ENCODE measurements at regions not wholly inside any gene's neighbourhood (a gene's known extent, or its start where the extent isn't known, plus 50 kb on each side); places are given as distances from the start of the nearest gene placed in this dataset.

- no peak for DNase-seq
Measured at GRCh38 chr18:51400721-51401120, 203.2 kb upstream of the MEX3C start.

DNA sequence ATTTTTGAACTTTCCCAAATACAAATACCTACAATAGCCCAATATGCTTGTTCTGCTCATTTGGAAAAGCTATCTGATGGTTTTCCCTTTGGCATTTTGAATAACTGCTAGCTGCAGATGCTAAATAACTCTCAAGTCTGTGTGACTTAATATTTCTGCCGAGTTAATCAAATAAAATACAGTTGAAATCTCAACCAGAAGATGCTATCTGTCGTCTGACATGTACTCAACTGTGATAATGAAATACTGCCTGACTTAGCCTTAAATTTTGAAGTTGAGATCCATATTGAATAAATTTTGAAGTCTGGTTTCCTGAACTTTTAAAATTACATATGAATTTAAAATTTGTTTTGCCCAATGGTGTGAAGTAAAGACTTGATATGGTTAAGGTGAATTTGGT, 204.4 kb upstream of the MEX3C start:
- DNase-seq = no peak

DNA sequence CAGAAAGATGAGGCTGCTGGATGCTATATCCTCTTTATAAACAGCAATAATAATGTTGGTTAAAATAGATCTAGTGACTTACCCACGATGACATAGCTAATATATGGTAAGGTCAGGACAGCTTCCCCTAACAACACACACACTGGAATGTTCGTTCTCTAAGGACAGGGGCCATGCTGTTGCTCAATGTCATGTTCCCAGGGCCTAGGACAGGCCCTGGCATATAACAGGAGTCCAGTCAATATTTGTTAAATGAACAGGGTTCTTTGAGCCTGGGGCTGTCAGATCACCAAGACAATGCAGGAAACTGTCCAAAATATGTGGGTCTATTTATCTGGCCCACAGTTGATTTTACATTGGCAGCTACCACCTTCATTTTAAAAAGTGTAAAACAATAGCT, 207.1 kb upstream of the MEX3C start:
- no peak for DNase-seq

- no peak for DNase-seq
Measured at GRCh38 chr18:51405683-51406477, 208.4 kb upstream of the MEX3C start.

DNA sequence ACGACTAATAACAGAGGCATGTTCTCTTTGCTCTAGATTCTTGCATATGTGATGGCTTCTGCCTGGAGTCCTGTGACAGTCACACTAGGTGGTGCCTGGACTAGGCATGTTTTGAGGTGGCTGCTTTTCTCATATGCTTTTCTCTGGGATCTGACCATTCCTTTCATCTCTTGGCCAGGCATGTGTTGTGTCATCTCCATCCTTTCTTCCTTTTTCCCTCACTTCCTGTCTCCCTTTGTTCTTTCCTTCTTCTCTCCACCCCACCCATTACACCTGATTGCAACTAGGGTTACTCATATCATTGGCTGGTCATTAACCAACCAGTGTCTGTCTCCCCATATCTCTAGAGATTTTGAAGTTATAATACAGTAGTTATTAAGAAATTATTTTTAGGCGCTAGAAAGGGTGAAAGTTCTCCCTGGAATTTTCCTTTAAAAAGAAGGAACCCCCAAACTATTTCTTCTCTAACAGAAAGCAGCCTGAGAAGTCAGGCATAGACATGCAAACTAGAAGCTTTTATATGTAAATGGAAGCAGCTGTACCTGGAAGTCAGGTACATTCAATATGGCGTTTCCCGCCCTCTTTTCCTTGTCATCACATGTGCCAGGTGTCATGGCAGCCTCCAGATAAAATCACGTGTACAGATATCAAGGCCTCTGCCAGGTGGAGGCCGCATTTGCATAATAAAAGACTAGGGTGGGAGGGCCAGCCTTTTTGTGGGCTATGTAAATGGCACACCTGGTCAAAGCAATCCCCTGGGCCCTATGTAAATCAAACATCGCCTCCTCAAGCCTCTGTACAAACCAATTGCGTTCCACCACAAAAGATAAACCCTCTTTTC, 220.4 kb upstream of the MEX3C start:
- no peak for DNase-seq

DNA sequence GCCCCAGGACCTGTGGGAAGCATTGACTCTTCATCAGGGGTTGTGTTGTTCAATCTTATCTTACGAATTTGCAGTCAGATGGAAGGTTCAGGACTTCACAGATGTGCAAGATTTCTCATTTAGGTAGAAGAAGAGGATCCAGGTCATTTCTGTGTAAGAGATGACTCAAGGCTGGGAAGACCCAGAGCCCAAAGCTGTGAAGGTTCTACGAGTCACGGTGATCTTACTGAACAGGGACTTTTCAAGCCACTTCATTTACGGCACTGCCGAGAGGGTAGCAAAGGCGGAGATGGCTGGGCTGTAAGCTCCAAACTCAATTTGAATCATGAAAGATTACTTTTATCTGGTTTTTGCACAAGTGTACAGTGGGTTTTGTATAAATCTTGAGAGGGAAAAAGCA, 228.0 kb upstream of the MEX3C start:
- no peak for DNase-seq

GRCh38 chr18:51425889-51426288, 228.4 kb upstream of the MEX3C start:
- no peak for DNase-seq

GRCh38 chr18:51426996-51427395, 229.5 kb upstream of the MEX3C start:
- DNase-seq = no peak

DNA sequence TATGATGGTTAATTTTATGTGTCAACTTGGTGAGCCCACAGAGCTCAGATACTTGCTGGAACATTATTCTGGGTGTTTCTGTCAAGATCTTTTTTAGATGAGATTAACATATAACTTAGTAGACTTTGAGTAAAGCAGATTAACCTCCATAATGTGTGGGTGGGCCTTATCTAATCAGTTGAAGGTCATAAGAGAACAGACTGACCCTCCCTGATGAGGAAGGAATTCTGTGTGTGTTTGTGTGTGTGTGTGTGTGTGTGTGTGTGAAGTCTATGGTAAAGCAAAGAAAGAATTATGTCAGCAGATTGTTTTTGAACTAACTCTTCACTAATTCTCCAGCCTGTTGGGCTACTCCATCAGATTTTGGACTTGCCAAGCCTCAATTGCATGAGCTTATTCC, 232.2 kb upstream of the MEX3C start:
- no peak for DNase-seq

- DNase-seq = no peak
Measured at GRCh38 chr18:51430538-51430937, 233.1 kb upstream of the MEX3C start.

DNA sequence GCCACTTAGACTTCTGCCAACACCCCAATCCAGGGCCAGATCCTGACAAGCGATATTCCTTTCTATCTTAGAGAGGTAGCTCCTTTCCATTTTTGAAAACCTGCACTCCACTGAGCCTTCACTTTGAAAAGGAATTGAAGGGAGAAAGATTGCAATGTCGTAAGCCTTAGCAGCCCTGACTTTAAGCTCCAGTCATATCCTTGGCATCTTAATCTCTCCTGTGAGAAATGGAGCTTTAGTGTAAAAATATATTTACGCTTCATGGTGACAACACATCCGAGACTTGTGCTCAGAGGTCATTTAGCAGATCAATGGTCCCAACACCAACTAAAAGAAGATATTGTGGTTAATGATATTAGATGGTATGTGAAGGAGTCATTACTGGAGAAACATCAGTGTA, 235.8 kb upstream of the MEX3C start:
- no peak for DNase-seq

DNA sequence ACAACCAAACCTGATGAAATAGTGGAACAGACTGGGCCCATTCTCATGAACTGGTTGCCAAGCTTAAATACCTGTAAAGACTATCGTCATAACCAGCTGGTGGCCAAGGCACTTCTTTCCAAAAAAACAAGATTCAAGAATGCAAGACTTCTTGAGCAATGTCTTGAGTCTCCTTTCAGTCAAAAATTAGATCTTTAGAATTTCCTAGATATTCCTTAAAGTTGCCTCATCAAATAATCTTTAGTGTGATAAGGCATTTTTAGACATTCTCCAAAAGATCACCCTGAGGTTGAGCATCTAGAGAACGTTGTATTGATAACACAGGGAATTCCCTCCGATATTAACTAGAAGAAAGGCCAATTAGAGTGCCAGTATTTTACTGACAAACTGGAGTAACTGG, 236.4 kb upstream of the MEX3C start:
- no peak for DNase-seq

DNA sequence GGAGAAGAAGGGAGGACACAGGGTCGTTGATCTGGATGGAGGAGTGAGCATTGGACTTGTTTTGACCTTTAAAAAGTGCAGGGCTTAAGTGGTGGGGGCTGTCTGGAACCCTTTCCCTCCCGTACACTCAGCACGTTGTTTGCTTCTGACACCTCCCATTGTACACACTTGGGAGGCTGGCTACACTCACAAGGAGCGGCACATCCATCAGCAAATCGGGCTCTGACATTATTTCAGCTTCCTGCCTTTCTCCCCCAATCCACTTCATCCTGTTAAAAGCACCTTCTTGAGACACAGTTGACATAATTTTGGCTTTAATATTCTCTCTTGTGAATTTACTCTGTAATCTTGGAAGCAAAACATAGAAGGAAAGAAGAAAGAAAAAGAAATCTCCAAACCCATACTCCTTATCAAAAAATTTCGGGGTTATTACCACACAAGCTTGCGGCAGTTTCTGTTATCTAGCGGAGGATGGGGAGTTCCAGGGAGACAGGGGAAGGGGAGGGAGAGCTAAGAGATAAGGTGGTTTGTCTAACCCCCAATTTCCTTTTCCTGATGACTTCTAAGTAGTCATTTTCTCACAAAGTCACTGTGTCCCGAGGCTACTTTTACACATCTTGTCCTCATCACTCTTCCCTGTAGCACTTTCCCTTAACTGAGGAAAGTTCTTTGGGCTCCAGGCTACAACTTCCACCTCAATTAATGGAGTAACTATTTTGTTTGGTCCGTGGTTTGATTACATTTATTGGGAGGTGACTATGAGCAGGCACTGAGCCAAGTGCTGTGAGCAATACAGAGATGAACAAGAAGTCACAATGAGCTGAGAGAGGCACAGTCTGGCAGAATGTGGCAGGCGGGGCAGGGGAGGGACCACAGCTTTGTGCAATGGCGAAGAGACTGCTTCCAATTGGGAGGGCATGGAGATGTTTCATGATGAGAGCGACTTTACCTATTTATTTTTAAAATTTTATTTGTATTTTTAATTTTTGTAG, 240.1 kb upstream of the MEX3C start:
- no peak for DNase-seq

- DNase-seq = no peak
Measured at GRCh38 chr18:51438797-51439350, 241.4 kb upstream of the MEX3C start.

- DNase-seq = no peak
Measured at GRCh38 chr18:51442012-51442411, 244.5 kb upstream of the MEX3C start.

DNA sequence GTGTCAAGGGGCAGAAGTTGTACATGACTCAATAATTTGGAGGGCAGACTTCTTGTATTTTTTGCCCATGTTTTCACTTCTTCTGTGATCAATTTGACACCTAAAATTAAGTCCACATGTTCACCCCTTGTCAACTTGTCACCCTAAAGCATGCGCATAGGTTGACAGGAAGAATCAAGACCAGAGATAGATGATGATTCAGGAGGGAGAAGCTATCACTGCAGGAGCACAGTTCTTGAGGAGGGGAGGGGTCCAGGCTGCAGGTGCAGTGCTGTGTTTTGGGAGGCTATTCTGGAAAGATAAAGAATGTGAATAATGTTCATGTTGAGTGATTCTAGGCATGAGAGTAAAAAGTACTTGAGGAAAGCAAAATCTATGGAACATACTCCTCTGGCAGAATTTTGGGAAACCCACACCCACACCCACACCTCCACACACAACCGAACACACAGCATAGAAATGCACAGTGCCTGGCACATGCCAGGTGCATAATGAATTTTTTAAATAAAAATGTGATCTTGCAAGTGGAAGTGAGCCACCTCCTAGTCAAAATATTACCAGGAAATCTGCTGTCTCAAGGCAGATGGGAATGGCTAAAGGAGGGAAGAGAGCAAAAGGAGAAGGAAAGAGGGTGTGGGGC, 249.2 kb upstream of the MEX3C start:
- no peak for DNase-seq

- no peak for DNase-seq
Measured at GRCh38 chr18:51447351-51448342, 250.2 kb upstream of the MEX3C start.

- no peak for DNase-seq
Measured at GRCh38 chr18:51448949-51449348, 251.5 kb upstream of the MEX3C start.

DNA sequence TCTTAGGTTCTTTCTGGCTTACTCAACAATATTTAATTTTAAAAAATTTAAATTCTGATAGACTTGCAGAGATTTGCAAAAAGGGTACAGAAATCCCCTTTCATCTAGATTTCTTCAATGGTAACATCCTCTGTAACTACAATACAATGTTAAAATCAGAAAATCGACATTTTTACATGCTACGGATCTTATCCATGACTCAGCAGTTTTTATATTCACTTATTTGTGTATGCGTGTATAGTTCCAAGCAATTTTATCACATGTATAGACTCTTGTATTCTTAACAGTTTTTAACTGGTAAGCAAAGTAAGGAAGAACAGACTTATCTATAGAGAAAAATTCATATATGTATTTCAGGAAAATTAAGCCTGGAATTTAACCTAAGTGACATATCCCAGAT, 256.1 kb upstream of the MEX3C start:
- DNase-seq = no peak

DNA sequence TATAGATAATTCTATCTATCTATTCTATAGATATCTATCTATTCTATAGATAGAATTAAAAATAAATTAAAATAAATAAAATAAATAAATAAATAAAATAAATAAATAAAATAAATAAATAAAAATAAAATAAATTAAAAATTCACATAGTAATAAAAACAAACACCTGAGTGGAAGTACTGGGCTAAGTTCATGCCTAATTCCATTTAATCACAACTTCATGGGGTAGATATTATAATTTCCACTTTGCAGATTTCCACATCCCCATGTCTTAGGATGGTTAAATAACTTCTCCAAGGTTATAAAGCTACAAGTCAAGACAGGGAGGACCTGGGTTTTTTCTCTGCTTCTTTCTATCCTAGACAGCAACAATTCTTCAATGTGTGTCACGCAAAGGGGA, 261.4 kb upstream of the MEX3C start:
- no peak for DNase-seq

GRCh38 chr18:51461956-51462355, 264.5 kb upstream of the MEX3C start:
- no peak for DNase-seq
